Activated T-cell treated with anti-CD3 and anti-CD28 coated beads, Interleukin-2, amount 50 U/mL, for 24 hours (primary cell): ENCODE measurements at regions not wholly inside any gene's neighbourhood (a gene's known extent, or its start where the extent isn't known, plus 50 kb on each side); places are given as distances from the start of the nearest gene placed in this dataset.

Source experiments
- DNase-seq: peaks from one replicate; pipeline ENCODE4 v3.0.0-alpha.2; 2020
- H3K27ac Mint-ChIP-seq: 2 replicates; pipeline ENCODE4 v1.8.0; 2020; ENCODE audit warnings: mild to moderate bottlenecking, mixed read lengths
- H3K27me3 Mint-ChIP-seq: 2 replicates; pipeline ENCODE4 v1.8.0; 2020; ENCODE audit warnings: mixed read lengths
- H3K36me3 Mint-ChIP-seq: 2 replicates; pipeline ENCODE4 v1.8.0; 2020; ENCODE audit warnings: low read depth, mixed read lengths
- H3K4me1 Mint-ChIP-seq: 2 replicates; pipeline ENCODE4 v1.8.0; 2020; ENCODE audit warnings: low read depth, mixed read lengths
- H3K4me3 Mint-ChIP-seq: 2 replicates; pipeline ENCODE4 v1.8.0; 2020; ENCODE audit warnings: mild to moderate bottlenecking, moderate library complexity, mixed read lengths
- H3K9me3 Mint-ChIP-seq: 2 replicates; pipeline ENCODE4 v1.8.0; 2020; ENCODE audit warnings: mixed read lengths

DNA sequence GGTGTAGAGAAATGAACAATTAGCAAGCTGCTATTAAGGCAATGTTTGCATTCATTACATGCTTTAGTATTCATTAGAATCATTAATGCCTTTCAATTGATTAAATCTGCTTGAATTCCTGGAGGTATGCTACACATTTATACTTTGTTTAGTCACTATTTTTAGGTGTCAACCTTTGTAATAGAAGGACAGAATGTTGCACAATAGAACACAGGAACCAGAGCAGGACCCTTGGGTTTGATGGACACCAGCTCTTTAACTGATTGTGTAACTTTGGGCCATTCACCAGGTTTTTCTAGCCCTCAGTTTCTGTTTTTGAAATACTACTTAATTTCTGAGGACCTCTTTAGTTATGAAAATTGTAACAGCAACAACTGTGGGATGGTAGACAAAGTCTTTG, 317.6 kb upstream of the UMPS start:
- Mint-ChIP-seq H3K4me1 (no peaks in the 10 kb centered on the region), H3K4me3 (no peak overlapping the region), H3K27ac (no peak overlapping the region), H3K36me3 (no peaks in the 10 kb centered on the region), H3K27me3 (peaks cover 6% of the 10 kb centered on the region), H3K9me3 (no peaks in the 10 kb centered on the region)
- no peak for DNase-seq

DNA sequence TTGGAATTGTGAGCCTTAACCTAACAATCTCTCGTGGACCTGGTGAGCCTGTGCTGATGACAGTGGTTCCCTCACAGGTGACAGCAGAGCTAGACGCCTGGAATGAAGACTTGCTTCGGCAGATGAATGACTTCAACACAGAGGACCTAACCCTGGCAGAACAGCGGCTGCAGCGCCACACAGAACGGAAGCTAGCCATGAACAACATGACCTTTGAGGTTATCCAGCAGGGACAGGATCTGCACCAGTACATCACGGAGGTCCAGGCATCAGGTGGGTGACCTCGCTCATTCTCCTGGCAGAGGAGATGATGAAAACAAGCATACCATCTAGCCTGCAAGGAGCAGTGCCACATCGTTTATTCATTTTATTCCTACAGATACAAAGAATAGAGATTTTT, 316.9 kb upstream of the UMPS start:
- Mint-ChIP-seq H3K27ac (no peak overlapping the region), H3K4me3 (no peak overlapping the region), H3K36me3 (no peaks in the 10 kb centered on the region), H3K9me3 (no peaks in the 10 kb centered on the region), H3K4me1 (no peaks in the 10 kb centered on the region), H3K27me3 (peaks cover 6% of the 10 kb centered on the region)
- no peak for DNase-seq

DNA sequence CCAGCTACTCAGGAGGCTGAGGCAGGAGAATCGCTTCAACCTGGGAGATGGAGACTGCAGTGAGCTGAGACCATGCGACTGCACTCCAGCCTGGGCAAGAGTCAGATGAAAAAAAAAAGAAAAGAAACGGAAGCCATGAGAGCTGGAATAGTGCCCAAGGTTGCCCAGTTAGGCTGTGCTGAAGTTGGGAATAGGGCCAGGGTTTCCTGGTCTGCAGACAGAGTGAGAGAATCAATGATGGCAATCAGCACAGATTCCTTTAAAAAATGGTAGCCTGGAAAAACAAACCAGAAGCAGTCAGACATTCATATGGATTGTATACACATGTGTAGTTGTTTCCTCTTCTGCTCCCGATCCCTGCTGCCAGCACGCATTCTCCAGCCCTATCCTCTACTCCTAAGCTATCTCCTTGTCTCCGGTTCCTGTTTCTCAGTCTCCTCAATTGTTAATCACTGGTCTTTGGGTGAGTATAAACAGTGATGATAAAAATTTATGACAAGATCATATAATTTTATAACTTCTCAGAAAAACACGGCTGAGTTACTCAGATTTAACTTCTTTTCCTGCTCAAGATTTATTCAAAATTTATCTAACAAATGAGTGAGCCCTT, 316.2 kb upstream of the UMPS start:
- Mint-ChIP-seq H3K36me3 (no peaks in the 10 kb centered on the region), H3K4me1 (no peaks in the 10 kb centered on the region), H3K27me3 (peaks cover 6% of the 10 kb centered on the region), H3K9me3 (no peaks in the 10 kb centered on the region), H3K4me3 (no peak overlapping the region), H3K27ac (no peak overlapping the region)
- no peak for DNase-seq

DNA sequence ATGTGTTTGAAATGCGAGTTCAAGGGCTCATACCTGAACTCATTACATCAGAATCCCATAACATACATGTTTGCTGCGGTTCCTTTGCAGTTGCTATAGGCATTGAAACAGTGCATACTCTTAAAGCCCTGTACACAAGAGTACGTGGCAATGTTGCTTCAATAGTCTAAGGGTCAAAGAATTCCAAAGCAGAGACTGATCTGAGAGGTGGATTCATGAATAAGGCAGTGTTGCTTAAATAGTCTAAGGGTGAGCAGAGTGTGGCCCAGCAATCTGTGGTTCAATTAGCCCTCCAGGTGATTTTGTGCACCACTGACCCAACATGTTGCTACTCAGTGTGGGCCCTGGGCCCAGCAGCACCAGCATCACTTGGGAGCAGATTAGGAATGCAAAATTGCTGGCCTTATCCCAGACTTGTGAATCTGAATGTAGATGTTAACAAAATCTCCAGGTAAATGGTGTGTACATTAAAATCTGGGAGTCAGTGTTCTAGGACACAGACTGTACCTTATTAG, 314.7 kb upstream of the UMPS start:
- Mint-ChIP-seq H3K4me3 (no peak overlapping the region), H3K27ac (no peak overlapping the region), H3K4me1 (no peaks in the 10 kb centered on the region), H3K36me3 (no peaks in the 10 kb centered on the region), H3K27me3 (peaks cover 6% of the 10 kb centered on the region), H3K9me3 (no peaks in the 10 kb centered on the region)
- DNase-seq, result no peak

DNA sequence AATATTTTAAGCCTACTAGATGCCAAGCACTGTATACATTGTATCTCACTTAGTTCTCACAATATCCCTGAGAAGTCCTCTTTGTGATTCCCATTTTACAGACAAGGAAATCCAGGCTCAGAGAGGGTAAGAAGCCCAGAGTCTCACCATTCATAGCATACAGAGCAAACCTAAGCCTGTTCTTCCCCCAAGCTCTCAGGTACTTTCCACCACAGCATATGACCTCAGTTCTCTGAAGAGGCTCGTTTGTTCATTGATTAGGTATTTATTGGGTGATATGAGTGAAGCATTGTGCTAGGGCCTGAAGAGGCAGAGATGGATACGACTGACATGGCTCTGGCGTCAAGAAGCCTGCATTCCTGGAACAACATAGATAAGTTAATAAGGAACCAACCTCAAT, 310.9 kb upstream of the UMPS start:
- no peak overlapping the region for H3K4me3 Mint-ChIP-seq
- no peak overlapping the region for H3K27ac Mint-ChIP-seq
- H3K36me3 Mint-ChIP-seq, result no peaks in the 10 kb centered on the region
- no peak for DNase-seq
- H3K4me1 Mint-ChIP-seq, result no peaks in the 10 kb centered on the region
- peaks cover 4% of the 10 kb centered on the region for H3K27me3 Mint-ChIP-seq
- no peaks in the 10 kb centered on the region for H3K9me3 Mint-ChIP-seq

DNA sequence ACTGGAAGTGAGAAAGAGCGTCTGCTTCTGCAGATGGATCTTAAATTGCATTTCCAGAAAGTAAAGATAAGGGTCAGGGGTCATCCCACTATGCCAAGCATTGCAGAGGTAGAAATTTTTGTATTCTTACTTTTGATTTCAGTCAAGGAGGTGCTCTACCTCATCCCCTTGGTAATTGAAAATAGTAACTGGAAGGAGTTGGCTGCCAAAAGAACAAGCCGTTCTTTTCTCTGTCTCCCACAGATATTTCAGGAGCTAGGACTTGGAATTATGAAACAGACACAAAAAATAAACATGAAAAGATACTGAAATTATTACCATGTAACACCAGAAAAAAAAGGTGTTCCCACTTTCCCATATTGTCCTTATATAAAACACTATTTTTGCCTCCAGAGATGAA, 309.9 kb upstream of the UMPS start:
- Mint-ChIP-seq H3K27ac (no peak overlapping the region), H3K27me3 (peaks cover 3% of the 10 kb centered on the region), H3K36me3 (no peaks in the 10 kb centered on the region), H3K4me1 (no peaks in the 10 kb centered on the region), H3K4me3 (no peak overlapping the region), H3K9me3 (no peaks in the 10 kb centered on the region)
- no peak for DNase-seq

DNA sequence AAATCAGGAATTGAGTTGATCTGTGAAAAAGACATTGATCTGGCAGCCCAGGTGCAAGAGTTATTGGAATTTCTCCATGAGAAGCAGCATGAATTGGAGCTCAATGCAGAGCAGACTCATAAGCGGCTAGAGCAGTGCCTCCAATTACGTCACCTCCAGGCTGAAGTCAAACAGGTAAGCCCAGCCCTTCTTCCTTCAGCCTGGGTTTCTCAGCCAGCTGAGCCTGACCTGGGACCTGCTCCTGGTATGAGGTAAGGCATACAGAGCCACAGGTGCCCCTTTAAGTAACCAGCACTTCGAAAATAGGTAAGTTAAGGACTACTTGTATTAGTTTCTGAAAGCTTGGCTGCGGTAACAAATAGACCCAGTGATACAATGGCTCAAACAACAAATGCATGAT, 307.4 kb upstream of the UMPS start:
- no peaks in the 10 kb centered on the region for H3K9me3 Mint-ChIP-seq
- H3K27me3 Mint-ChIP-seq, result peaks cover 7% of the 10 kb centered on the region
- DNase-seq, result no peak
- H3K4me3 Mint-ChIP-seq, result no peak overlapping the region
- no peaks in the 10 kb centered on the region for H3K4me1 Mint-ChIP-seq
- no peak overlapping the region for H3K27ac Mint-ChIP-seq
- no peaks in the 10 kb centered on the region for H3K36me3 Mint-ChIP-seq

DNA sequence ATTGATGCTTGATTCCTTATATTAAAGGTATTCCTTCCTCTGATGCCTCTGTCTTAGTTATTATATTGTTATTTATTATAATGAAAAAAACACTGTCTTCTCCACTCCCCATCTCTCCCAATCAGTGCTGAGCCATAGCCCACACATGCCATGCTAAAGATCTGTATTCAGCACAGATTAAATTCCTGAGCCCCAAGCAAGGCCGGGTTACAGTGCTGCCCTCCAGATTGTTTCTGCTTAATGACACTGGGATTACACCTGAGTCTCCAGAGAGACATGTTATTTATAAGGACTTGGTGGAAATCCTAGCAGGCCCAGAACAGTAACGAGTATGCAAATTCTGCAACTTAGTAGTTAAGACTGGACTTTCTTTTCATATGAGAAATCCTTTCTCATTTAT, 305.9 kb upstream of the UMPS start:
- Mint-ChIP-seq H3K4me3 (no peak overlapping the region), H3K27ac (no peak overlapping the region), H3K9me3 (no peaks in the 10 kb centered on the region), H3K4me1 (no peaks in the 10 kb centered on the region), H3K36me3 (no peaks in the 10 kb centered on the region), H3K27me3 (peaks cover 7% of the 10 kb centered on the region)
- DNase-seq, result no peak

DNA sequence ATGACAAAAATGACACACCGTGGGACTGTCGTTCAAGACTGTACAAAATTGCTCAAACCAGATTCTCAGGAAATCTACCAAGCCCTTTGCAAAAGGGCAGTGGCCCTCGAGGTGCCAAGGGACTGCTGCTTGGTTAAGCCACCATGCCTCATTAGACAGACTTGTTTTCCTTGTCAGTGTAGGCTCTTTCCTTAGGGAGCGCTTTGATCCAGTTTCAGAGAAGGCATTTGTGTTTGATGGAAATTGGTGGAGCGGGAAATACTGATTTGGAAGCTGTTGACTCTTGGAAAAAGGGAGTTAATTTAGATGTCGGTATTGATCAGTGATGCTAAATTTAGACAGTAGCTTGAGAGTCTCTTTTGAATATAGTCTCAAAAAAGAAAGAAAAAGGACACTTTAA, 304.3 kb upstream of the UMPS start:
- no peak for DNase-seq
- Mint-ChIP-seq H3K4me1 (no peaks in the 10 kb centered on the region), H3K36me3 (no peaks in the 10 kb centered on the region), H3K27ac (no peak overlapping the region), H3K4me3 (no peak overlapping the region), H3K27me3 (peaks cover 11% of the 10 kb centered on the region), H3K9me3 (no peaks in the 10 kb centered on the region)

DNA sequence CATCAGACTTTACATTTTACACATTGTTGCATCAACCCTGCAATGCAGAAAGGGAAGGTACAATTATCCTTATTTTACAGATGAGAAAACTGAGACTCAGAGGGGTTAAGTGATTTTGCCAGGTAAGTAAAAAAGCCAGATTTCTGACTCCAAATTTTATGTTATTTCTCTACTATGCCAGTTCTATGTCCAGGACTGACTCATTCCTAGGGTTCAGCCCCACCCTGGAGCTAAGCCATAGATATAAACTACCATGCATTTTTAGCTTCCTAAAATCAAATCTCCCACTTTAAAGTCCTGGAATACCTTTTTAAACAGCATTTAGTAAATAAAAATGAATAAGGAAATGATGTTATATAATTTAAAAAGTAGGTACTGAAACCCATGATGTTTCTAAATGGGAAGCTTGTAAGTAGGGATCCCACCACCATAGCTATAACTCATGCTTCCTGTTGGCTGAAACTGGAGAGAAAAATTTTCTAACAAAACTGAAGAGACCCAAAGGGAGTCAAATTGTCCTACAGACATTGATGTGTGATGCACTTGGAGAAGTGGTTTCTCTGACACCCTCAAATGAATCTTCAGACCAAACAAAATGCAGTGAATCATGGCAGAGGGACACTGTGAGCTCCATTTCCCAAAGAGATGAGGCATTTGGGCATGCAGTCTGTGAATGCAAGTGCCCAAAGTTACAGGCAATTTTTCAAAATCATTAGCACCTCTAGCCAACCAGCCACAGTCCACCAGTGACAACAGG, 301.7 kb upstream of the UMPS start:
- no peak for DNase-seq
- peaks cover 16% of the 10 kb centered on the region for H3K27me3 Mint-ChIP-seq
- H3K36me3 Mint-ChIP-seq, result no peaks in the 10 kb centered on the region
- peaks cover 2% of the 10 kb centered on the region for H3K9me3 Mint-ChIP-seq
- no peaks in the 10 kb centered on the region for H3K4me1 Mint-ChIP-seq
- no peak overlapping the region for H3K4me3 Mint-ChIP-seq
- H3K27ac Mint-ChIP-seq, result no peak overlapping the region

DNA sequence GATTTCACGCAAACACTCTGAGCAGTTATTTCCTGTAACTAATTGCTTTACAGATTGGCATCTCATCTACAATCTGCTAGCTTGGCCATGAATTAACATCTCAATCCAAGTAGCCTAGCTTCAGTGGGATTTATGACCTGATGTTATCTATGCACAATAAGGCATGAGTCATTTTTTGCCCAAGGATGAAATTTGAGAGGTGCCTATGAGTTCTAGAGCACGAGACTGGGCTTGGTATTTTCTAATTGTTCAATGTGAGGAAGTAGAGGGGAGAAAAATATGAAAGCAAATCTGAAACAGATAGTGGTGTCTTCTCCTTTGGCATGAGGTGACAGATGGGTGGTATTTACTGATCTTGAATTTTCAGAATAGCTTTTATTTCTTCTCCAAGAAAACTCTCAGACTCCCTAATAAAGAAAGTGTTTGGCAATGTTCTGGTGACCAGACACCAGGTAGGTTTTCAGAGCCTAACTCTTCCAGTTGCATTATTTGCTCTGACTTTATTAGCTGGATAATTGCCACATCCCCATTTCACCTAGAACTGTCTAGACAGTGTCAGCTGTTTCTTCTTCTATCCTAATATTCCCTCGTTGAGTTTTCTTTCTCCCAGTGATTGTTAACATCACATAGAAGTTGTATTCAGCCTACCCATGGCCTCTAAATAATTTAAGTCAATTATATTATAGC, 301.0 kb upstream of the UMPS start:
- Mint-ChIP-seq H3K36me3 (no peaks in the 10 kb centered on the region), H3K4me1 (no peaks in the 10 kb centered on the region), H3K9me3 (peaks cover 2% of the 10 kb centered on the region), H3K27ac (no peak overlapping the region), H3K27me3 (peaks cover 16% of the 10 kb centered on the region), H3K4me3 (no peak overlapping the region)
- DNase-seq, result no peak

DNA sequence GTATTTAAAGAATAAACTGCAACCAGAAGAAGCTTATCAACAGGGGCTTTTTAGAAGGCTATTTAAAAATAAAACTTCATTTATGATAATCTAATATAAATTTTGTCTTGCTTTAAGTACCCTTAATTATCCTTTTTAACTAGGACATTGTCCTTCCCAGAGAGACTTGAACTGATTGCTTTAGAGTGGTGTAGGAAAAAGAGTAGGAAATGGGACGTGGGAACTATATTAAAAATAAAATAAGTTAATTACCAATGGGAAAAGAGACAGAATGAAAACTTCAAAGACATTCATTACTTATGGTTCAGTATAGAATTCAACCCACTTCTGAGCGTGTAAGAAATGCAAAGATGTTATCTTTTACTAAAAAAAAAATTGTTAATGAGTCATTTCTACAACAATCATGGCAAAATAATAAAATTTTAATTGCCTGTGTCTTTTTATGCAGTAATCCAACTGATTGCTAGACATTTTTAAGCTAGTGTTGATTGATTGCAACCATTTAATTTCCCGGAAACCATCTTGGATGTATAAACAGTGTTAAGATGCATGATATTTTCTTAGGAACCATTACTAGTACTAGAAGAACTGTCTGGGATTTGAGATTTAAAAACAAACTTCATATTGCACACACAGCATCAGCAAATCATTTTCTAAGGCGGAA, 298.8 kb upstream of the UMPS start:
- H3K27me3 Mint-ChIP-seq, result peaks cover 9% of the 10 kb centered on the region
- no peak for DNase-seq
- H3K27ac Mint-ChIP-seq, result no peak overlapping the region
- H3K4me1 Mint-ChIP-seq, result no peaks in the 10 kb centered on the region
- no peak overlapping the region for H3K4me3 Mint-ChIP-seq
- peaks cover 2% of the 10 kb centered on the region for H3K9me3 Mint-ChIP-seq
- no peaks in the 10 kb centered on the region for H3K36me3 Mint-ChIP-seq

DNA sequence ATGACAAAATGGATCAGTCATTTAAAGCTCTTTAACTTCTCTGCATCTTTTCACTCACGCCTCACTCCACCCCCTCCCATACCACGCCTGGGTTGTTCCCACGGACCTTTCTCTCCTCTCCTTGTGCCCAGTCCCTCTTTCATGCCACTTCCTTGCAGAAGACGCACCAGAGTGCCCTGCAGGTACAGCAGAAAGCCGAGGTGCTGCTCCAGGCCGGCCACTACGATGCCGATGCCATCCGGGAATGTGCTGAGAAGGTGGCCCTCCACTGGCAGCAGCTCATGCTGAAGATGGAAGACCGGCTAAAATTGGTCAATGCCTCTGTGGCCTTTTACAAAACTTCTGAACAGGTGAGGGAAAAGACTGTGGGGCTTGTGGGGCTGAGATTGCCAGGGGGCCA, 296.1 kb upstream of the UMPS start:
- no peaks in the 10 kb centered on the region for H3K36me3 Mint-ChIP-seq
- H3K27ac Mint-ChIP-seq, result no peak overlapping the region
- H3K4me3 Mint-ChIP-seq, result no peak overlapping the region
- no peak for DNase-seq
- H3K4me1 Mint-ChIP-seq, result no peaks in the 10 kb centered on the region
- H3K27me3 Mint-ChIP-seq, result peaks cover 9% of the 10 kb centered on the region
- peaks cover 2% of the 10 kb centered on the region for H3K9me3 Mint-ChIP-seq

DNA sequence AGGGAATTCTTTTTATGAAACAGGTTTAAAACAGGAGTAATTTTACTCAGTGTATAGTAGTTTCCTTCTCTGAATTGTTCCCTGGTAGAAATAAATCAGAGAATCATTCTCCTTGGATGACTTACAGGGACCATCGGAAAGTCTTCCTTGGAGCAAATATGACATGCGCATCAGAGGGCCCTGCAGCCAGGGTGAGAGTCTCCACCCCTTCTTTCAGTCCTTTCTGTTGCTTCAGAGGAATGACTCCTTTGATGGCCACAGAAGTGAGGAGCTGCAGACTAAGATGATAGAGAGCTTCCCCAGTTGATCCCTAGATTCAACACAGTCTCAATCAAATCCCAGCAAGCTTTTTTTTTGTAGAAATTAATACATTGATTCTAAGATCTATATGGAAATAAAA, 294.8 kb upstream of the UMPS start:
- peaks cover 5% of the 10 kb centered on the region for H3K27me3 Mint-ChIP-seq
- H3K27ac Mint-ChIP-seq, result no peak overlapping the region
- no peaks in the 10 kb centered on the region for H3K4me1 Mint-ChIP-seq
- no peak for DNase-seq
- H3K9me3 Mint-ChIP-seq, result peaks cover 2% of the 10 kb centered on the region
- H3K36me3 Mint-ChIP-seq, result no peaks in the 10 kb centered on the region
- no peak overlapping the region for H3K4me3 Mint-ChIP-seq

DNA sequence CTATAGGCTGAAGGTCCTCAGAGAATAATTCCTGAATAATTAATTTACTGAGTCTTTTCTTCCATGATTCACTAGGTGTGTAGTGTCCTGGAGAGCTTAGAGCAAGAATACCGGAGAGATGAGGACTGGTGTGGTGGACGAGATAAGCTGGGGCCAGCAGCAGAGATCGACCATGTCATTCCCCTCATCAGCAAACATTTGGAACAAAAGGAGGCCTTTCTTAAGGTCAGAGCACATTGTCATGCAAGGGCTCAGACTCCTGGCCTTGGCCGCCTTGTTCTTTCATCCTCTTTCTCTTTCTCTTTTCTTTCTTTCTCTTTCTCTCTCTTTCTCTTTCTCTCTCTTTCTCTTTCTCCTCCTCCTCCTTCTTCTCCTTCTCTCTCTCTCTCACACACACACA, 291.4 kb upstream of the UMPS start:
- Mint-ChIP-seq H3K36me3 (no peaks in the 10 kb centered on the region), H3K27me3 (peaks cover 7% of the 10 kb centered on the region), H3K9me3 (no peaks in the 10 kb centered on the region), H3K27ac (no peak overlapping the region), H3K4me3 (no peak overlapping the region), H3K4me1 (no peaks in the 10 kb centered on the region)
- DNase-seq, result no peak
